GM12873 (cell line): ENCODE measurements at regions not wholly inside any gene's neighbourhood (a gene's known extent, or its start where the extent isn't known, plus 50 kb on each side); places are given as distances from the start of the nearest gene placed in this dataset.

Experiments used
- TF ChIP-seq, protein P1 (sequence below): IDR thresholded peaks from 2 replicates; pipeline ENCODE4 v1.5.1; 2012; ENCODE audit warnings: low read depth, mild to moderate bottlenecking, moderate library complexity, low read length, control low read depth; ENCODE audit not compliant: insufficient read depth; ENCODE audit errors: missing control alignments

DNA sequence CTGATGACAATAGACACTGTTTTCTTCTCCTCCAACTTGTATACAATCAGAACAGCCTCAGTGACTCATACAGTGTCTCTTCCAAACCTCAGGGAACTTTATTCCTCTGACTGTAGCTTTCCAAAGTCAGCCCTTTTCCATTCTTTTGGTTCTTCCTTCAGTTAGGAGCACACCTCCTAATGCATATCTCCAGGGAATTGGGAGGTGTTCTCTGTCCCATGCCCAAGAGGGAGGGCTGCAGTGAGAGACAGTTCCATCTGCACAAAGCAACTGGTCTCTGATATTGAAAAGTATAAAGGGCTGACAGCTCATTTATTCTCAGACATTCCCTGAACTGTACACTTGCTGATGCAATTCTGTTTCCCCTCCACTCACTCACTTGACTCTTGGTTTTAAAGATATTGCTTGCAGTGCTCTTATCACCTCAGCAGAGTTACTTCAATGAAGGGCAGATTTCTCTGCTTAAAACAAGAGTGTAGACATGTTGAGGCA is 337.8 kb upstream of the TBC1D5 start:
- TF ChIP-seq, protein P1, sequence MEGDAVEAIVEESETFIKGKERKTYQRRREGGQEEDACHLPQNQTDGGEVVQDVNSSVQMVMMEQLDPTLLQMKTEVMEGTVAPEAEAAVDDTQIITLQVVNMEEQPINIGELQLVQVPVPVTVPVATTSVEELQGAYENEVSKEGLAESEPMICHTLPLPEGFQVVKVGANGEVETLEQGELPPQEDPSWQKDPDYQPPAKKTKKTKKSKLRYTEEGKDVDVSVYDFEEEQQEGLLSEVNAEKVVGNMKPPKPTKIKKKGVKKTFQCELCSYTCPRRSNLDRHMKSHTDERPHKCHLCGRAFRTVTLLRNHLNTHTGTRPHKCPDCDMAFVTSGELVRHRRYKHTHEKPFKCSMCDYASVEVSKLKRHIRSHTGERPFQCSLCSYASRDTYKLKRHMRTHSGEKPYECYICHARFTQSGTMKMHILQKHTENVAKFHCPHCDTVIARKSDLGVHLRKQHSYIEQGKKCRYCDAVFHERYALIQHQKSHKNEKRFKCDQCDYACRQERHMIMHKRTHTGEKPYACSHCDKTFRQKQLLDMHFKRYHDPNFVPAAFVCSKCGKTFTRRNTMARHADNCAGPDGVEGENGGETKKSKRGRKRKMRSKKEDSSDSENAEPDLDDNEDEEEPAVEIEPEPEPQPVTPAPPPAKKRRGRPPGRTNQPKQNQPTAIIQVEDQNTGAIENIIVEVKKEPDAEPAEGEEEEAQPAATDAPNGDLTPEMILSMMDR: no peak

DNA sequence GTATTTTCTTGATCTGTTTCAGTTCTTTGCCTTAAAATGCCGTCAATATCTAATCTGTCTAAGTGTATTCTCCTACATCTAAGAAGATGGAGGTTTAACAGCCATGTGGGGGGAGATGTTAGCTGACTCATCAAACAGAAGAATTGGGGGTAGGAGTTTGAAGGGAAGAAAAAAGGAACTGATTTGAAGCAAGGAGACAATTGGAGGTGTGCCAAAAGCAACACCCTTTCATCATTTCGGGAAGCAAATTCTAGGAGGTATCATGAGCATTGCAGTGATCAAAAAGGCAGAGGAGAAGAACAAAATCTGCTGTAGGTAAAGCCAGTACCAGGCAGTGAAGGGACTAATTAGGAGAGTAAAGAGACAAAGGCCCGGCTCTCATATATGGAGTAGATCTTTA is 337.3 kb upstream of the TBC1D5 start:
- TF ChIP-seq, protein P1: no peak

DNA sequence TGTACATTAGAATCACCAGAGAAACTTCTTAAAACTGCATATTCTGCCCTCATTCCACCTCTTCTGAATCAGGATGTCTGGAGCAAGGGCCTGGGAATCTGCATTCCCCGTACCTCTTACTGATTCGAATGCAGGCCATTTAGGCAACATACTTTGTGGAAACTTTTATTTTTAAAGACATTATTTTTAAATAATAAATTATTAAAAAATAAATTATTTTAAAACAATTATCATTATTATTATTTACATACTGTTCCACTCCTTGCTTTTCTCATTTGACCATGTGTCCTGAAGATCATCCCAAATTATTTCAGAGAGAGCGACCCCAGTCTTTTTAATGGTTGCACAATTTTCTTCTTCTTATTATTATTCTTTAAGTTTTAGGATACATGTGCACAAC is 336.6 kb upstream of the TBC1D5 start:
- TF ChIP-seq, protein P1: no peak

DNA sequence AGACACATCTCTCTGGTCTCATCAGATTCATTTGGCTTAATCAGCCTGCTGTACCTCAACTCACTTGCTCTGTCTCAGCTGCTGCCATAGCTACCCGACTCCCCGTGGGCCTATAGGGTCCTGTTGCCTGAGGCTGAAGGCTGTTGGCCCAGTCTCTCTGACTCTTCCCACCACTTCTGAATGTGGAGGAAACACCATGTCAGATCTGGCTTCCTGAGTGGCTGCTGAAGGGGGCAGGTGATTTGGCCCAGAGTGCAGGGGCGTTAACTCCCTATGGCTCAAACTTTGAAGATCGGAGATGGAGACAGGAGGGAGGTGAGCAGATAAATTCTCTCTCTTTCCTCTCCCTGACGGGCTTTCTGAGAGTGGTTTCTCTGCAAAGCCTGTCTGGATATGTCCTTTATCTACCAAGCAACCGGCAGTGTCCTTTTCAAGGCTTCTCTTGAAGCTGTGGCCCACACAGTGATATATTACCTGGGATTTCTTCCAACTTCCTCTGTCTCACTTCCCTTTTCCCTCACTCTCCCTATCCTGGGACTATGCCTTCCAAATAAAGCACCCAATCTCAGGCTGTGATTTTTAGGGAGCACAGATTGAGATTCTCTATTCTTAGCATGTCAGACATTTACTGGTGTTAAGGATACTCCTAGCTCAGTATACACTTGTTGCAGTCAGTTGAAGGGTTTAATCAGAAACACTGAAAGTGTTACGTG is 334.9 kb upstream of the TBC1D5 start:
- TF ChIP-seq, protein P1: no peak

DNA sequence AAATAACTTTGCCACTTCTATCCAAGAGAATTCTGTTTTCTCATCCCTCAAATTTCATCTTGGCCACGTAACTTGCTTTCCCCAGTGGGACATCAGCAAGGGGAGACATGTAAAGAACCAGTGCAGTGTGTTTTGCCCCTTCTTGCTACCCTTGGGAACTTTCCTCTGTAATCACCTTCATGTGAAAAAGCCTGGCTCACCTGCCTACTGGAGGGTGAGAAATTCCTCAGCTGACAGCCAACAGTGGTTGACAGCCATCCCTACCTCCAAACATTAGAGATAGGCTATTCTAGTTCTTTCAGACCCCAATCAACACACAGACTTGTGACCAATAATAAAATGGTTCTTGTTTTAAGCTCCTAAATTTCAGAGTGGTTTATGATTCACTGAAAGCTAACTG is 333.9 kb upstream of the TBC1D5 start:
- TF ChIP-seq, protein P1: no peak

DNA sequence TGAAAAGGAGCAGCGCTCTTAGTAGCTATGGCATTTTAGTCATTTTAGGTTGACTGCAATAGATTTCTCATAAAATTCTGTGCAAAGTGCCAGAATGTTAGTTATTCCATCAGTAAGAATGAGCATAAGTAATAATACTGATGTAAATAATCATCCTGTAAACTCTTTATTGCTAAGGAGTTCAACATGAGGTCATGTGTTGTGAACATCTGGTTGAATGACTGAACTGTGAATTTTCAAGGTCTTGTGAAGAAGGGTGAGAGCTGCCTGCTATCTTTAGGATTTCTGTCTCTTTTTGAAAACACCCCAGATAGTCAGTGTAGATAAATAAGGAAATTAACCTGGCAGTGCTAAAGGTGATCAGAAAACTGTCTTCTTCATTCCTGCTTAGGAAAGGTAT is 333.4 kb upstream of the TBC1D5 start:
- TF ChIP-seq, protein P1: no peak

DNA sequence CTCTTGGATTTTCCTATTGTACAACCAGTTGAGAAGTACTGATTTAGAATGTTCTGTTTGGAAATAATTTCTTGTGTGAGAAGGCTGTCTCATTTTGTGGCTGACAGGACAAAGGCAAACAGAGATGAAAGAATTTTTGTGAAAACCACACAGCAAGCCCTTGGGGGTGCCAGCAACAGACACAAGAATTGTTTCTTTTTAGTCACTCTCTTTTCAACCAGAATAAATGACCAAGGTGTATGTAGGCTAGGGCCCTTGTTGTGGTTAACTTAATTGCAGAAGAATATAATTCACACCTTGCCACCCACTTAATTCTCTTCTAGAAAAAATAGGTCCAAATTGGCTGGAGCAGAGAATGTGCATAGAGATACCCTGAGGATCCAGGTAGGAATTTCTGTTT is 329.4 kb upstream of the TBC1D5 start:
- TF ChIP-seq, protein P1: no peak
